IMR-90 (cell line): ENCODE measurements at regions not wholly inside any gene's neighbourhood (a gene's known extent, or its start where the extent isn't known, plus 50 kb on each side); places are given as distances from the start of the nearest gene placed in this dataset.

ENCODE experiments used
- ATAC-seq: fragments of 200-7000 bp; cut with Tn5 transposase; 2 replicates; pipeline ENCODE4 v1.9.1; 2020; ENCODE audit warnings: low read depth, mild to moderate bottlenecking, moderate library complexity
- BruUV-seq: library from RNA; stranded (reverse); fragments of 400-500 nt; replicated peaks from 2 replicates; lab custom pipeline; 2021; lab: Mats Ljungman, UMichigan
- CTCF ChIA-PET: fragments of 300-600 bp; formaldehyde crosslinking; extraction: SDS; loops from one replicate; lab custom pipeline; 2021; ENCODE audit warnings: antibody characterized with exemption; lab: Yijun Ruan, JAX
- POLR2A ChIA-PET: fragments of 300-600 bp; sonication (Branson Sonifier 250); formaldehyde crosslinking; loops from one replicate; lab custom pipeline; 2022; ENCODE audit warnings: antibody characterized with exemption; ENCODE audit not compliant: unreplicated experiment; lab: Charles Lee
- DNase-seq: peaks from one replicate; pipeline ENCODE4 v3.0.0; 2013
- H2AFZ ChIP-seq: replicated peaks from 2 replicates; pipeline ENCODE3; 2013; ENCODE audit warnings: low read length, mild to moderate bottlenecking; ENCODE audit not compliant: poor library complexity
- H2AK5ac ChIP-seq: 2 replicates; pipeline ENCODE4 v1.6.1; 2013; ENCODE audit warnings: low read depth, low read length, inconsistent platforms
- H2AK9ac ChIP-seq: replicated peaks from 2 replicates; pipeline ENCODE3; 2013; ENCODE audit warnings: mild to moderate bottlenecking, low read depth, low read length, moderate library complexity; ENCODE audit not compliant: poor library complexity
- H2BK120ac ChIP-seq: 2 replicates; pipeline ENCODE4 v1.6.1; 2013; ENCODE audit warnings: low read depth, low read length, inconsistent platforms
- H2BK15ac ChIP-seq: 3 replicates; pipeline ENCODE4 v1.6.1; 2013; ENCODE audit warnings: low read depth, low read length, inconsistent platforms
- H2BK20ac ChIP-seq: 2 replicates; pipeline ENCODE4 v1.6.1; 2013; ENCODE audit warnings: low read depth, mild to moderate bottlenecking, inconsistent platforms, low read length, moderate library complexity
- H2BK5ac ChIP-seq: 2 replicates; pipeline ENCODE4 v1.6.1; 2013; ENCODE audit warnings: mild to moderate bottlenecking, low read depth, low read length, inconsistent platforms; ENCODE audit not compliant: poor library complexity, severe bottlenecking
- H3K14ac ChIP-seq: replicated peaks from 2 replicates; pipeline ENCODE4 v1.6.1; 2013; ENCODE audit warnings: low read depth, low read length, inconsistent platforms
- H3K18ac ChIP-seq: 2 replicates; pipeline ENCODE4 v1.6.1; 2013; ENCODE audit warnings: low read depth, low read length, control low read depth
- H3K23ac ChIP-seq: 2 replicates; pipeline ENCODE4 v1.6.1; 2013; ENCODE audit warnings: low read depth, low read length, inconsistent platforms
- H3K27ac ChIP-seq: 2 replicates; pipeline ENCODE4 v1.5.1; 2013; ENCODE audit warnings: mild to moderate bottlenecking, control low read depth, low read length; ENCODE audit not compliant: insufficient read depth
- H3K27me3 ChIP-seq: 2 replicates; pipeline ENCODE4 v1.6.1; 2013; ENCODE audit warnings: low read length; ENCODE audit not compliant: control insufficient read depth, insufficient read depth
- H3K36me3 ChIP-seq: 2 replicates; pipeline ENCODE4 v1.6.1; 2013; ENCODE audit warnings: low read length, mixed read lengths; ENCODE audit not compliant: control insufficient read depth, insufficient read depth
- H3K4ac ChIP-seq: 2 replicates; pipeline ENCODE4 v1.6.1; 2013; ENCODE audit warnings: low read depth, low read length, inconsistent platforms
- H3K4me1 ChIP-seq: 2 replicates; pipeline ENCODE4 v1.6.1; 2013; ENCODE audit warnings: low read length, mixed read lengths; ENCODE audit not compliant: control insufficient read depth, insufficient read depth
- H3K4me2 ChIP-seq: 2 replicates; pipeline ENCODE4 v1.6.1; 2013; ENCODE audit warnings: low read depth, mild to moderate bottlenecking, control low read depth, low read length, moderate library complexity
- H3K4me3 ChIP-seq: 2 replicates; pipeline ENCODE4 v1.5.1; 2013; ENCODE audit warnings: low read depth, mild to moderate bottlenecking, control low read depth, low read length, moderate library complexity; ENCODE audit not compliant: insufficient read depth
- H3K56ac ChIP-seq: 2 replicates; pipeline ENCODE4 v1.6.1; 2013; ENCODE audit warnings: low read length, inconsistent platforms; ENCODE audit not compliant: insufficient read depth; ENCODE audit errors: extremely low read depth
- H3K79me1 ChIP-seq, 2 experiments: 2 replicates each; pipeline ENCODE4 v1.6.1; 2013; ENCODE audit warnings: low read length in 2 of 2, inconsistent platforms in 1 of 2, low read depth in 1 of 2
- H3K9ac ChIP-seq: 2 replicates; pipeline ENCODE4 v1.6.1; 2013; ENCODE audit warnings: low read depth, low read length, control low read depth
- H3K9me1 ChIP-seq: 2 replicates; pipeline ENCODE4 v1.6.1; 2013; ENCODE audit warnings: low read length, inconsistent platforms; ENCODE audit not compliant: insufficient read depth
- H3K9me3 ChIP-seq: 2 replicates; pipeline ENCODE4 v1.6.1; 2013; ENCODE audit warnings: low read length; ENCODE audit not compliant: control insufficient read depth, insufficient read depth
- H4K20me1 ChIP-seq: 2 replicates; pipeline ENCODE4 v1.6.1; 2013; ENCODE audit warnings: low read length, inconsistent platforms; ENCODE audit not compliant: insufficient read depth
- H4K5ac ChIP-seq: 2 replicates; pipeline ENCODE4 v1.6.1; 2013; ENCODE audit warnings: mild to moderate bottlenecking, low read depth, low read length, control low read depth
- H4K8ac ChIP-seq, 2 experiments: 2 replicates each; pipeline ENCODE4 v1.6.1; 2013; ENCODE audit warnings: low read depth in 2 of 2, low read length in 2 of 2, control low read depth in 1 of 2, inconsistent platforms in 1 of 2
- H4K91ac ChIP-seq: 2 replicates; pipeline ENCODE4 v1.6.1; 2013; ENCODE audit warnings: low read depth, low read length, inconsistent platforms; ENCODE audit not compliant: insufficient read depth
- MAFK ChIP-seq: IDR thresholded peaks from 2 replicates; pipeline ENCODE4 v1.6.1; 2012; ENCODE audit warnings: low read depth, low read length, improper control_type of control experiment
- MXI1 ChIP-seq: IDR thresholded peaks from 2 replicates; pipeline ENCODE4 v1.6.1; 2012; ENCODE audit warnings: low read depth, mild to moderate bottlenecking, low read length, moderate library complexity, borderline replicate concordance
- RFX5 ChIP-seq: IDR thresholded peaks from 2 replicates; pipeline ENCODE4 v1.8.0; 2012; ENCODE audit warnings: low read depth, mild to moderate bottlenecking, low read length, moderate library complexity
- WGBS, 2 experiments: methylation state at CpG; one replicate each; pipeline versions ENCODE4 v1.1.5 to v1.1.7; 2013; ENCODE audit warnings: missing lambda C conversion rate in 2 of 2; ENCODE audit not compliant: insufficient read length in 1 of 2; ENCODE audit errors: extremely low coverage in 2 of 2; 5-methylcytosine and 5-hydroxymethylcytosine counted together
- dilution Hi-C: fragments of 300-500 bp; cut with HindIII; formaldehyde crosslinking; loops from one replicate; pipeline ENCODE4 v1.14.3; 2018; ENCODE audit warnings: low sequenced_read_pairs; ENCODE audit not compliant: unreplicated experiment
- in situ Hi-C: fragments of 300-500 bp; cut with MboI; formaldehyde crosslinking; loops from 3 replicates; pipeline ENCODE4 v1.14.3; 2019; ENCODE audit warnings: low sequenced_read_pairs, inconsistent platforms, mixed read lengths
- intact Hi-C: fragments of 100-400 bp; cut with micrococcal nuclease; formaldehyde crosslinking; loops from 2 replicates; pipeline ENCODE4 v1.10.0; 2022
- TF ChIP-seq, protein P1 (sequence below): conservative IDR thresholded peaks from 2 replicates; pipeline ENCODE4 v1.5.1; 2012; ENCODE audit warnings: mild to moderate bottlenecking, low read depth, low read length, improper control_type of control experiment
- TF ChIP-seq, protein P2 (sequence below): fragments of 150-350 bp; IDR thresholded peaks from 2 replicates; pipeline ENCODE4 v1.6.1; 2016; ENCODE audit warnings: low read depth, mild to moderate bottlenecking, low read length, moderate library complexity, borderline replicate concordance

DNA sequence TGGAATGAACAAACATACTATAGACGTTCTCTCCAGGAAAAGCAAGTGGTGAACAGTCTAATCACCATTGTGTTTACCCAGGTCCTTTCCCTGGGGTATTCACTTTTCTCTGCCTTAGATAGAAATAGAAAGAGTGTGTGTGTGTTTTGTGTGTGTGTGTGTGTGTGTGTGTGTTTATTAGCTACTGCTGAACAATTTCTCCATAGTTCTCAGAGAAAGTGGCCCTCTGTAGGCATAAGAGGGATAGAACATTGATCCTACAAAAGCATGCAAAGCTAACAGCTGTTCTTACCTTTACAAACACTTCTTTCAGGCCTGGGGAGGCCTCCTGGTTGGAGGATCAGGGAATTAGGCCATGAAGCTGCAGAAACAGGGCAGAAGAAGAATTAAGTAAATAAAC lies 665.7 kb upstream of the TBX3 start:
- intact Hi-C loops, result loop anchor here (10.0 kb wide), 1 partner anchor 435 kb away; no protein-coding TSS in a partner anchor
- no CpG with 5 or more reads among the region's 1 CpG for WGBS, 2 experiments
- DNase-seq, result peak; percentile 34
- Histone ChIP-seq H2BK120ac (peak overlapping the region; percentile 6; the same call in 1 of the 2 replicates), H3K4me1 (peaks cover 3% of the 10 kb centered on the region), H2BK5ac (no peak overlapping the region), H4K5ac (no peak overlapping the region), H3K9me3 (no peaks in the 10 kb centered on the region), H3K4ac (no peak overlapping the region), H3K9ac (no peak overlapping the region), H3K23ac (peak overlapping the region; percentile 24; the same call in 1 of the 2 replicates), H2AFZ (no peak overlapping the region), H3K56ac (no peak overlapping the region), H3K4me3 (no peak overlapping the region), H2AK5ac (no peak overlapping the region), H3K9me1 (peaks cover 3% of the 10 kb centered on the region), H3K36me3 (no peaks in the 10 kb centered on the region), H2BK15ac (no peak overlapping the region; the same call in 2 of the 3 replicates), H4K20me1 (no peaks in the 10 kb centered on the region), H4K91ac (no peak overlapping the region), H3K18ac (no peak overlapping the region), H3K14ac (no peak overlapping the region; the same call in 1 of the 2 replicates), H3K27ac (no peak overlapping the region), H4K8ac (0 out of 4 replicates have a peak overlapping the region, but pooled peaks of 1 of the 2 experiments have one; percentile 0), H3K27me3 (no peaks in the 10 kb centered on the region), H2BK20ac (no peak overlapping the region; the same call in 1 of the 2 replicates), H3K79me1 (no peaks in the 10 kb centered on the region), H3K4me2 (no peak overlapping the region), H2AK9ac (no peak overlapping the region)
- in situ Hi-C loops, result loop anchor here (25.0 kb wide), 1 partner anchor 937 kb away; the partner anchor contains the start of gene TBX5
- ChIA-PET POLR2A (no interaction called here), CTCF (interaction anchor here (1.0 kb wide), 1 partner anchor 9 kb away, joined by 3 read pairs; no protein-coding TSS in a partner anchor)
- ATAC-seq, result no peak
- no TSS peak for BruUV-seq
- dilution Hi-C loops, result no loop called here
- no peak for TF ChIP-seq MXI1
- TF ChIP-seq, protein P1, sequence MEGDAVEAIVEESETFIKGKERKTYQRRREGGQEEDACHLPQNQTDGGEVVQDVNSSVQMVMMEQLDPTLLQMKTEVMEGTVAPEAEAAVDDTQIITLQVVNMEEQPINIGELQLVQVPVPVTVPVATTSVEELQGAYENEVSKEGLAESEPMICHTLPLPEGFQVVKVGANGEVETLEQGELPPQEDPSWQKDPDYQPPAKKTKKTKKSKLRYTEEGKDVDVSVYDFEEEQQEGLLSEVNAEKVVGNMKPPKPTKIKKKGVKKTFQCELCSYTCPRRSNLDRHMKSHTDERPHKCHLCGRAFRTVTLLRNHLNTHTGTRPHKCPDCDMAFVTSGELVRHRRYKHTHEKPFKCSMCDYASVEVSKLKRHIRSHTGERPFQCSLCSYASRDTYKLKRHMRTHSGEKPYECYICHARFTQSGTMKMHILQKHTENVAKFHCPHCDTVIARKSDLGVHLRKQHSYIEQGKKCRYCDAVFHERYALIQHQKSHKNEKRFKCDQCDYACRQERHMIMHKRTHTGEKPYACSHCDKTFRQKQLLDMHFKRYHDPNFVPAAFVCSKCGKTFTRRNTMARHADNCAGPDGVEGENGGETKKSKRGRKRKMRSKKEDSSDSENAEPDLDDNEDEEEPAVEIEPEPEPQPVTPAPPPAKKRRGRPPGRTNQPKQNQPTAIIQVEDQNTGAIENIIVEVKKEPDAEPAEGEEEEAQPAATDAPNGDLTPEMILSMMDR, result 0 out of 2 replicates have a peak, but pooled peaks have one; percentile 9
- no peak for TF ChIP-seq MAFK
- no peak for TF ChIP-seq RFX5
- TF ChIP-seq, protein P2, sequence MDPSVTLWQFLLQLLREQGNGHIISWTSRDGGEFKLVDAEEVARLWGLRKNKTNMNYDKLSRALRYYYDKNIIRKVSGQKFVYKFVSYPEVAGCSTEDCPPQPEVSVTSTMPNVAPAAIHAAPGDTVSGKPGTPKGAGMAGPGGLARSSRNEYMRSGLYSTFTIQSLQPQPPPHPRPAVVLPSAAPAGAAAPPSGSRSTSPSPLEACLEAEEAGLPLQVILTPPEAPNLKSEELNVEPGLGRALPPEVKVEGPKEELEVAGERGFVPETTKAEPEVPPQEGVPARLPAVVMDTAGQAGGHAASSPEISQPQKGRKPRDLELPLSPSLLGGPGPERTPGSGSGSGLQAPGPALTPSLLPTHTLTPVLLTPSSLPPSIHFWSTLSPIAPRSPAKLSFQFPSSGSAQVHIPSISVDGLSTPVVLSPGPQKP, result no peak
